H9 (cell line): ENCODE measurements at regions not wholly inside any gene's neighbourhood (a gene's known extent, or its start where the extent isn't known, plus 50 kb on each side); places are given as distances from the start of the nearest gene placed in this dataset.

Experiments
- DNase-seq: peaks from one replicate; pipeline ENCODE4 v3.0.0-alpha.2; 2017
- H2AFZ ChIP-seq: one replicate; pipeline ENCODE4 v1.6.1; 2013; ENCODE audit warnings: mild to moderate bottlenecking, low read length, control low read depth, moderate library complexity
- H2AK5ac ChIP-seq: 2 replicates; pipeline ENCODE4 v1.6.1; 2013; ENCODE audit warnings: low read length, control low read depth, mixed read lengths; ENCODE audit not compliant: insufficient read length
- H2BK120ac ChIP-seq: one replicate; pipeline ENCODE4 v1.6.1; 2013; ENCODE audit warnings: low read depth, mild to moderate bottlenecking, low read length, control low read depth, inconsistent platforms; ENCODE audit not compliant: poor library complexity, severe bottlenecking
- H2BK12ac ChIP-seq: 2 replicates; pipeline ENCODE4 v1.6.1; 2013; ENCODE audit warnings: low read length, control low read depth, mixed read lengths, low read depth; ENCODE audit not compliant: insufficient read length
- H2BK15ac ChIP-seq: 2 replicates; pipeline ENCODE4 v1.6.1; 2013; ENCODE audit warnings: low read depth, low read length, control low read depth
- H2BK20ac ChIP-seq: one replicate; pipeline ENCODE4 v1.6.1; 2013; ENCODE audit warnings: low read depth, mild to moderate bottlenecking, low read length, control low read depth, inconsistent platforms; ENCODE audit not compliant: poor library complexity, severe bottlenecking
- H2BK5ac ChIP-seq: 2 replicates; pipeline ENCODE4 v1.6.1; 2013; ENCODE audit warnings: low read length, control low read depth, mixed read lengths; ENCODE audit not compliant: insufficient read length
- H3K14ac ChIP-seq: 2 replicates; pipeline ENCODE4 v1.6.1; 2013; ENCODE audit warnings: low read length, control low read depth; ENCODE audit not compliant: insufficient read depth
- H3K18ac ChIP-seq: 2 replicates; pipeline ENCODE4 v1.6.1; 2013; ENCODE audit warnings: low read depth, mild to moderate bottlenecking, mixed read lengths, low read length, control low read depth; ENCODE audit not compliant: insufficient read length
- H3K23ac ChIP-seq: 2 replicates; pipeline ENCODE4 v1.6.1; 2013; ENCODE audit warnings: low read length, control low read depth, mixed read lengths, low read depth; ENCODE audit not compliant: insufficient read length
- H3K23me2 ChIP-seq: 2 replicates; pipeline ENCODE4 v1.6.1; 2013; ENCODE audit warnings: low read depth, mild to moderate bottlenecking, mixed read lengths, low read length, control low read depth; ENCODE audit not compliant: insufficient read length, poor library complexity, severe bottlenecking
- H3K27ac ChIP-seq: 2 replicates; pipeline ENCODE4 v1.5.1; 2013; ENCODE audit warnings: low read length, control low read depth, mixed read lengths, low read depth; ENCODE audit not compliant: insufficient read length
- H3K27me3 ChIP-seq: 2 replicates; pipeline ENCODE4 v1.6.1; 2013; ENCODE audit warnings: low read length, control low read depth, inconsistent platforms; ENCODE audit not compliant: insufficient read depth
- H3K4ac ChIP-seq: 2 replicates; pipeline ENCODE4 v1.6.1; 2013; ENCODE audit warnings: low read depth, mild to moderate bottlenecking, control low read depth, inconsistent platforms, low read length, moderate library complexity
- H3K4me1 ChIP-seq: 2 replicates; pipeline ENCODE4 v1.6.1; 2013; ENCODE audit warnings: low read length, control low read depth, inconsistent platforms; ENCODE audit not compliant: insufficient read depth
- H3K4me2 ChIP-seq: 2 replicates; pipeline ENCODE4 v1.6.1; 2013; ENCODE audit warnings: low read length, control low read depth, mixed read lengths; ENCODE audit not compliant: insufficient read length, insufficient read depth
- H3K56ac ChIP-seq: 2 replicates; pipeline ENCODE4 v1.6.1; 2013; ENCODE audit warnings: low read depth, mild to moderate bottlenecking, mixed read lengths, low read length, control low read depth; ENCODE audit not compliant: insufficient read length
- H3K79me1 ChIP-seq: 2 replicates; pipeline ENCODE4 v1.6.1; 2013; ENCODE audit warnings: low read depth, mild to moderate bottlenecking, moderate library complexity, low read length, control low read depth, inconsistent platforms; ENCODE audit not compliant: insufficient read depth, poor library complexity, severe bottlenecking
- H3K79me2 ChIP-seq: 2 replicates; pipeline ENCODE4 v1.6.1; 2013; ENCODE audit warnings: low read length, control low read depth, inconsistent platforms; ENCODE audit not compliant: insufficient read depth
- H3K9ac ChIP-seq: 2 replicates; pipeline ENCODE4 v1.6.1; 2013; ENCODE audit warnings: low read length, control low read depth, mixed read lengths; ENCODE audit not compliant: insufficient read length; ENCODE audit errors: extremely low read depth
- H3K9me3 ChIP-seq: one replicate; pipeline ENCODE4 v1.6.1; 2013; ENCODE audit warnings: low read depth, low read length, inconsistent platforms; ENCODE audit not compliant: control insufficient read depth
- H3T11ph ChIP-seq: one replicate; pipeline ENCODE4 v1.6.1; 2013; ENCODE audit warnings: mild to moderate bottlenecking, low read length, control low read depth, inconsistent platforms
- H4K20me1 ChIP-seq: one replicate; pipeline ENCODE4 v1.6.1; 2013; ENCODE audit not compliant: control insufficient read depth, insufficient read length, insufficient read depth
- H4K5ac ChIP-seq: 2 replicates; pipeline ENCODE4 v1.6.1; 2013; ENCODE audit warnings: low read depth, mild to moderate bottlenecking, mixed read lengths, low read length, control low read depth; ENCODE audit not compliant: insufficient read length
- H4K8ac ChIP-seq: replicated peaks from 2 replicates; pipeline ENCODE4 v1.6.1; 2013; ENCODE audit warnings: low read length, control low read depth, mixed read lengths, low read depth; ENCODE audit not compliant: insufficient read length
- H4K91ac ChIP-seq: 2 replicates; pipeline ENCODE4 v1.6.1; 2013; ENCODE audit warnings: low read depth, mild to moderate bottlenecking, moderate library complexity, mixed read lengths, low read length, control low read depth; ENCODE audit not compliant: insufficient read length
- H3K27ac Mint-ChIP-seq, 3 experiments: 2 replicates in 2 of 3; 3 replicates in 1 of 3; pipeline ENCODE4 v1.8.0; 2020 to 2021; ENCODE audit warnings: mixed read lengths in 3 of 3, mild to moderate bottlenecking in 1 of 3, moderate library complexity in 1 of 3
- H3K27me3 Mint-ChIP-seq: 2 replicates; pipeline ENCODE4 v1.8.0; 2021; ENCODE audit warnings: low read depth, mild to moderate bottlenecking, moderate library complexity, mixed read lengths
- H3K36me3 Mint-ChIP-seq, 3 experiments: 2 replicates in 2 of 3; 3 replicates in 1 of 3; pipeline ENCODE4 v1.8.0; 2020 to 2021; ENCODE audit warnings: low read depth in 3 of 3, mixed read lengths in 3 of 3; ENCODE audit not compliant: insufficient read depth in 1 of 3
- H3K4me1 Mint-ChIP-seq, 2 experiments: 2 replicates each; pipeline ENCODE4 v1.8.0; 2020; ENCODE audit warnings: mixed read lengths in 2 of 2
- H3K4me3 Mint-ChIP-seq, 2 experiments: 2 replicates in 1 of 2; 3 replicates in 1 of 2; pipeline ENCODE4 v1.8.0; 2020 to 2021; ENCODE audit warnings: mild to moderate bottlenecking in 2 of 2, mixed read lengths in 2 of 2, moderate library complexity in 1 of 2
- H3K9me3 Mint-ChIP-seq, 2 experiments: 2 replicates in 1 of 2; 3 replicates in 1 of 2; pipeline ENCODE4 v1.8.0; 2020; ENCODE audit warnings: mild to moderate bottlenecking in 2 of 2, mixed read lengths in 2 of 2, moderate library complexity in 1 of 2
- CTCF ChIP-seq: fragments of 200-600 bp; sonication (generic); conservative IDR thresholded peaks from 3 replicates; pipeline ENCODE4 v1.8.0; 2021; ENCODE audit warnings: antibody characterized with exemption, mild to moderate bottlenecking
- WGBS: extraction: QIAGEN DNeasy Blood & Tissue Kit; methylation state at CpG from one replicate; pipeline ENCODE4 v1.1.7; 2013; ENCODE audit warnings: missing lambda C conversion rate, low lambda C conversion rate, mixed read lengths; ENCODE audit not compliant: insufficient read length; ENCODE audit errors: extremely low coverage; 5-methylcytosine and 5-hydroxymethylcytosine counted together

DNA sequence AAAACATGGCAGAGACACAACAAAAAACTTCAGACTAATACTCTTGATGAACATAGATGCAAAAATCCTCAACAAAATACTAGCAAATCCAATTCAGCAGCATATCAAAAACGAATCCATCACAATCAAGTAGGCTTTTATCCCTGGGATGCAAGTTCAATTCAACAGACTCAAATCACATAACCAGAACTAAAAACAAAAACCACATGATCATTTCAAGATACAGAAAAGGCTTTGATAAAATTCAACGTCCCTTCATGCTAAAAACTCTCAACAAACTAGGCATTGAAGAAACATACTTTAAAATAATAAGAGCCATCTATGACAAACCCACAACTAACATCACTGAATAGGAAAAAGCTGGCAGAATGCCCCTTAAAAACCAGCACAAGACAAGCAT lies 93.6 kb downstream of the TUSC1 start:
- no peak overlapping the region for H3K4me3 Mint-ChIP-seq
- Histone ChIP-seq H2AK5ac (no peak overlapping the region), H2BK15ac (no peak overlapping the region), H3K9me3 (no peaks in the 10 kb centered on the region), H2BK5ac (no peak overlapping the region), H3K79me1 (no peaks in the 10 kb centered on the region), H3K27ac (no peak overlapping the region), H3K18ac (no peak overlapping the region), H3K23me2 (no peaks in the 10 kb centered on the region), H4K5ac (no peak overlapping the region), H3K56ac (no peak overlapping the region), H3K27me3 (no peaks in the 10 kb centered on the region), H4K20me1 (no peaks in the 10 kb centered on the region), H2BK20ac (no peak overlapping the region), H3K14ac (no peak overlapping the region), H3K4ac (no peak overlapping the region), H3K23ac (no peak overlapping the region), H3K4me1 (no peaks in the 10 kb centered on the region), H3T11ph (no peak overlapping the region), H2BK12ac (no peak overlapping the region), H4K8ac (no peak overlapping the region), H3K9ac (no peak overlapping the region), H3K4me2 (no peak overlapping the region), H4K91ac (no peak overlapping the region), H2BK120ac (no peak overlapping the region), H2AFZ (no peak overlapping the region), H3K79me2 (no peaks in the 10 kb centered on the region)
- DNase-seq: no peak
- WGBS: no CpG with 5 or more reads among the region's 2 CpGs
- H3K9me3 Mint-ChIP-seq: peaks cover 9 to 11% of the 10 kb centered on the region in 2 experiments
- peaks cover 4 to 14% (median 8%) of the 10 kb centered on the region in 3 experiments; a peak in 5 of 7 replicates for H3K36me3 Mint-ChIP-seq
- no peaks in the 10 kb centered on the region for H3K4me1 Mint-ChIP-seq
- no peak for TF ChIP-seq CTCF
- H3K27ac Mint-ChIP-seq: no peak overlapping the region; a peak in 1 of 7 replicates
- no peaks in the 10 kb centered on the region for H3K27me3 Mint-ChIP-seq
